ENCODE measurements at regions not wholly inside any gene's neighbourhood (a gene's known extent, or its start where the extent isn't known, plus 50 kb on each side); places are given as distances from the start of the nearest gene placed in this dataset.

GRCh38 chr6:21467091-21467490 is 126.5 kb upstream of the SOX4 start:
- POLR2A ChIA-PET = no interaction called here
- CTCF ChIA-PET = interaction anchor here (0.6 to 0.7 kb wide), 2 partner anchors 43 to 1948 kb away, joined by 3 read pairs; no protein-coding TSS in a partner anchor
- TF ChIP-seq CTCF (IDR thresholded peaks at IDR 0.05; ENCODE audit: unreplicated experiment) = no peak
- Mint-ChIP-seq H3K4me1 (ENCODE audit: insufficient read depth, unreplicated experiment) (no peaks in the 10 kb centered on the region), H3K36me3 (ENCODE audit: insufficient read depth, unreplicated experiment) (no peaks in the 10 kb centered on the region), H3K9me3 (ENCODE audit: unreplicated experiment) (no peaks in the 10 kb centered on the region), H3K4me3 (ENCODE audit: unreplicated experiment) (no peak overlapping the region), H3K27ac (ENCODE audit: low read depth, unreplicated experiment) (no peak overlapping the region), H3K27me3 (ENCODE audit: insufficient read depth, unreplicated experiment) (no peaks in the 10 kb centered on the region)
- intact Hi-C loops (cut with micrococcal nuclease) = no loop called here
- no peak for DNase-seq (ENCODE audit: unreplicated experiment)
- BruUV-seq (replicated peaks) = no TSS peak

DNA sequence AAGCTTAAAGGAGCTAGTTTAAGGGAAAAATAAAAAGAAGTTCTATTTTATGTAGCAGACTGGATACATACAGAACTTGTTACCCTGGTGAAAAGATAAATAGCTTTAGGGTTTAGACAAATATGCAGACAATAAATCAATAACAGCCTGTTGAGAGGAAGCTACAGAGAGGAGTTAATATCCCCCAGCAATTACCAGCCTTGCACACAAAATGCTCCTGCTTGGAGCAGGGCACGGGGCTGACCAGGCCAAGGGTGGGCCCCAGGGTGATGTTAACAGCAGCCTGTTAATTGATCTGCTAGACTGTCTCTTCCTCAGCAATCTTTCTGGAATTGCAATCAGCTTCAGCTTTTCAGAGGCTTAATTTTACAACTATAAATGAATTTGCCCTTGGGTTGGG is 125.1 kb upstream of the SOX4 start:
- BruUV-seq (replicated peaks) = no TSS peak
- H3K36me3 Mint-ChIP-seq (ENCODE audit: insufficient read depth, unreplicated experiment) = no peaks in the 10 kb centered on the region
- no peak for DNase-seq (ENCODE audit: unreplicated experiment)
- H3K4me1 Mint-ChIP-seq (ENCODE audit: insufficient read depth, unreplicated experiment) = no peaks in the 10 kb centered on the region
- H3K27me3 Mint-ChIP-seq (ENCODE audit: insufficient read depth, unreplicated experiment) = no peaks in the 10 kb centered on the region
- H3K9me3 Mint-ChIP-seq (ENCODE audit: unreplicated experiment) = no peaks in the 10 kb centered on the region
- no peak for TF ChIP-seq CTCF (IDR thresholded peaks at IDR 0.05; ENCODE audit: unreplicated experiment)
- intact Hi-C loops (cut with micrococcal nuclease) = no loop called here
- ChIA-PET CTCF (interaction anchor here (0.5 to 1.0 kb wide), 4 partner anchors 59 to 551 kb away, joined by 3 to 4 read pairs (median 3); no protein-coding TSS in a partner anchor), POLR2A (interaction anchor here (0.5 to 0.6 kb wide), 3 partner anchors 10 to 411 kb away, joined by 3 to 4 read pairs (median 3); no protein-coding TSS in a partner anchor)
- no peak overlapping the region for H3K4me3 Mint-ChIP-seq (ENCODE audit: unreplicated experiment)
- H3K27ac Mint-ChIP-seq (ENCODE audit: low read depth, unreplicated experiment) = no peak overlapping the region

GRCh38 chr6:21469213-21469612 is 124.3 kb upstream of the SOX4 start:
- ChIA-PET CTCF (interaction anchor here (0.7 to 1.0 kb wide), 2 partner anchors 119 to 552 kb away, joined by 3 read pairs; no protein-coding TSS in a partner anchor), POLR2A (no interaction called here)
- H3K27ac Mint-ChIP-seq (ENCODE audit: low read depth, unreplicated experiment) = no peak overlapping the region
- no peak for TF ChIP-seq CTCF (IDR thresholded peaks at IDR 0.05; ENCODE audit: unreplicated experiment)
- no peaks in the 10 kb centered on the region for H3K4me1 Mint-ChIP-seq (ENCODE audit: insufficient read depth, unreplicated experiment)
- H3K4me3 Mint-ChIP-seq (ENCODE audit: unreplicated experiment) = no peak overlapping the region
- no peak for DNase-seq (ENCODE audit: unreplicated experiment)
- no peaks in the 10 kb centered on the region for H3K27me3 Mint-ChIP-seq (ENCODE audit: insufficient read depth, unreplicated experiment)
- no TSS peak for BruUV-seq (replicated peaks)
- no peaks in the 10 kb centered on the region for H3K9me3 Mint-ChIP-seq (ENCODE audit: unreplicated experiment)
- H3K36me3 Mint-ChIP-seq (ENCODE audit: insufficient read depth, unreplicated experiment) = no peaks in the 10 kb centered on the region
- intact Hi-C loops (cut with micrococcal nuclease) = no loop called here

DNA sequence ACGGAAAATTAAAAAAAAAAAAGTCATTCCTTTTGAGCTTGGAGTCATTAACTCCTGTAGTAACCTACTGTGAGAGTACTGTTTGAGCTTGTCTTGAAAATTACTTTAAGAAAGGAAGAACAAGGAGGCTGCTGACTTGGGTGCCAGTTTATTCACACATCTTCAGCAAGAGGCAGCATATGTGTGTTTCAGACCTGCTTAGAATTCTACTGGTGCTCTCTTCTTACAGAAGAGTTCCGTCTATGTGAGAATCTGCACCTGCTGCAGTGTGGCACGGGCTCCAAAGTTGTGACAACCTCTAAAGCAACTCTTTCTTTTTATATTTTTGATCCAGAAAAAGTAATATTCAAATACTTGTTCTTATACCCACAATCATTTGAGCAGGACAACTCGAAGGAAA is 117.4 kb upstream of the SOX4 start:
- H3K27me3 Mint-ChIP-seq (ENCODE audit: insufficient read depth, unreplicated experiment) = no peaks in the 10 kb centered on the region
- CTCF ChIA-PET = interaction anchor here (0.6 kb wide), 3 partner anchors 59 to 599 kb away, joined by 3 to 6 read pairs (median 3); no protein-coding TSS in a partner anchor
- POLR2A ChIA-PET = no interaction called here
- no peaks in the 10 kb centered on the region for H3K9me3 Mint-ChIP-seq (ENCODE audit: unreplicated experiment)
- intact Hi-C loops (cut with micrococcal nuclease) = no loop called here
- no TSS peak for BruUV-seq (replicated peaks)
- no peak for DNase-seq (ENCODE audit: unreplicated experiment)
- no peaks in the 10 kb centered on the region for H3K36me3 Mint-ChIP-seq (ENCODE audit: insufficient read depth, unreplicated experiment)
- no peak overlapping the region for H3K4me3 Mint-ChIP-seq (ENCODE audit: unreplicated experiment)
- peaks cover 6% of the 10 kb centered on the region for H3K4me1 Mint-ChIP-seq (ENCODE audit: insufficient read depth, unreplicated experiment)
- H3K27ac Mint-ChIP-seq (ENCODE audit: low read depth, unreplicated experiment) = no peak overlapping the region
- no peak for TF ChIP-seq CTCF (IDR thresholded peaks at IDR 0.05; ENCODE audit: unreplicated experiment)

Measured in MCF 10A (cell line).